ENCODE measurements at regions not wholly inside any gene's neighbourhood (a gene's known extent, or its start where the extent isn't known, plus 50 kb on each side); places are given as distances from the start of the nearest gene placed in this dataset.

- Histone ChIP-seq H3K27me3 (replicated peaks in 1 of 2; ENCODE audit: control insufficient read depth in 2 of 2, insufficient read depth in 2 of 2, low read length in 1 of 2) (peaks cover 0 to 2% of the 10 kb centered on the region in 2 experiments; a peak in 2 of 4 replicates), H3K27ac (ENCODE audit: control insufficient read depth, insufficient read depth) (no peak overlapping the region), H3K4me2 (ENCODE audit: control insufficient read depth, insufficient read depth) (no peak overlapping the region), H3K9me3 (replicated peaks; ENCODE audit: control insufficient read depth, insufficient read depth, low read length) (peaks cover 1% of the 10 kb centered on the region; the same call in 1 of the 3 replicates), H2AFZ (ENCODE audit: control insufficient read depth, low read depth, low read length) (no peak overlapping the region), H3K9ac (ENCODE audit: control insufficient read depth, insufficient read depth, low read length) (no peak overlapping the region), H3K4me1 (ENCODE audit: control insufficient read depth, insufficient read depth, low read length) (no peaks in the 10 kb centered on the region), H3K4me3 (no peak overlapping the region), H3K79me2 (ENCODE audit: control insufficient read depth, insufficient read depth, low read length) (no peaks in the 10 kb centered on the region), H3K36me3 (ENCODE audit: control insufficient read depth in 2 of 2, insufficient read depth in 2 of 2, low read length in 1 of 2) (no peaks in the 10 kb centered on the region), H4K20me1 (ENCODE audit: control insufficient read depth, insufficient read depth) (no peaks in the 10 kb centered on the region)
- TF ChIP-seq ZNF687 (IDR thresholded peaks at IDR 0.05) (no peak), RAD21 (IDR thresholded peaks at IDR 0.05; ENCODE audit: insufficient read depth, low read depth, low read length) (no peak), SIN3A (IDR thresholded peaks at IDR 0.05; ENCODE audit: low read depth, low read length) (no peak)
- 12% methylated on average over 8 of the region's 8 CpGs for WGBS (ENCODE audit: insufficient coverage, insufficient replicate concordance, low lambda C conversion rate, missing lambda C conversion rate)
- ATAC-seq (no peak), DNase-seq (ENCODE audit: low read depth, low spot score) (no peak), FAIRE-seq (no peak)
- ChIA-PET SMC1A (ENCODE audit: uncharacterized antibody, unreplicated experiment) (interaction anchor here (0.8 kb wide), 1 partner anchor 60 kb away, joined by 3 read pairs; no protein-coding TSS in a partner anchor), RAD21 (ENCODE audit: unreplicated experiment) (no interaction called here), POLR2A (no interaction called here), CTCF (no interaction called here)
- no TSS peak for BruUV-seq (replicated peaks)
- intact Hi-C loops (cut with micrococcal nuclease; ENCODE audit: unreplicated experiment) (no loop called here), in situ Hi-C loops (cut with MboI) (no loop called here)
Observed at GRCh38 chr1:121518726-121519041, 333.9 kb downstream of the SRGAP2C start.
